ENCODE measurements at regions not wholly inside any gene's neighbourhood (a gene's known extent, or its start where the extent isn't known, plus 50 kb on each side); places are given as distances from the start of the nearest gene placed in this dataset.

DNA sequence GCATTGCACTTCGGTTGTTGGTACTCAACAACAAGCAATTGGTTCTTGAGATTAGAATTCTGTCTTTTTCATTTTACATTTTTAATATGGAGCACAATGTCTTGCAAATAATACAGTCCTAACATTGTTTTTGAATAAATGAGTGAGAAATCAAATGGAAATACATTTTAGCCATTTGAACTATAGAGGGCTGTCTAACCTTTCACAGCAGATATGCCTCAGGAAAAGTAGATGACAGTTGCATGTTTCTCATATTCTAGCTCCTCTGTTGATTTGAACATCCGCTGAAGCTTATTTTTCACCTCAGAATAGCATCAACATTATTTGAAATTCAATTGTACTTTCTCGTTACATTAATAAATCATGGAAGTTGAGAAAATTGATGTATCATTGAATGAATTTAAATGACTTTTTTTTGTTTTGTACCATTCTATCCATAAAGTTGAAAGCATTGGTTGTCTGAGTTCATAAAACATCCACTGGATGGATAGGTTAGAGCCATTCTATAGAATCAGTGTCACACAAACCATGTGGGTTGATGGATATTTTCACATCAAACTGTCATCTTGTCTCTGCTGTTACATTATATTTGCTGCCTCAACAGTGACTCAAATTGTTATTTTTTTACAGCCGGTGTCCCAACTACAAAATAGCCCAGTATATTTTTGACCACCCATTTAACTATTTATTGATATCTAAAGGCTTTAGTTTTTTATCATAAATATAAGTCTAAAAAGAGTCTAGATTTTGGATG lies 928.3 kb downstream of the NSUN3 start:
- no peak for DNase-seq (ENCODE audit: low spot score)
- Mint-ChIP-seq H3K9me3 (no peaks in the 10 kb centered on the region), H3K27ac (no peak overlapping the region), H3K4me3 (no peak overlapping the region), H3K4me1 (no peaks in the 10 kb centered on the region), H3K36me3 (no peaks in the 10 kb centered on the region), H3K27me3 (ENCODE audit: insufficient read depth, low read depth) (no peaks in the 10 kb centered on the region)
- Histone ChIP-seq H4K20me1 (ENCODE audit: low read depth) (no peaks in the 10 kb centered on the region), H2AFZ (replicated peaks) (no peak overlapping the region), H3K9ac (no peak overlapping the region), H3K27ac (no peak overlapping the region), H3K36me3 (no peaks in the 10 kb centered on the region), H3K79me2 (ENCODE audit: low read depth) (no peaks in the 10 kb centered on the region), H3K4me1 (no peaks in the 10 kb centered on the region), H3K4me3 (no peak overlapping the region), H3K27me3 (no peaks in the 10 kb centered on the region), H3F3A (ENCODE audit: low read depth) (no peaks in the 10 kb centered on the region), H3K4me2 (no peak overlapping the region), H3K9me3 (ENCODE audit: low read depth) (no peaks in the 10 kb centered on the region)
- TF ChIP-seq, protein P1, sequence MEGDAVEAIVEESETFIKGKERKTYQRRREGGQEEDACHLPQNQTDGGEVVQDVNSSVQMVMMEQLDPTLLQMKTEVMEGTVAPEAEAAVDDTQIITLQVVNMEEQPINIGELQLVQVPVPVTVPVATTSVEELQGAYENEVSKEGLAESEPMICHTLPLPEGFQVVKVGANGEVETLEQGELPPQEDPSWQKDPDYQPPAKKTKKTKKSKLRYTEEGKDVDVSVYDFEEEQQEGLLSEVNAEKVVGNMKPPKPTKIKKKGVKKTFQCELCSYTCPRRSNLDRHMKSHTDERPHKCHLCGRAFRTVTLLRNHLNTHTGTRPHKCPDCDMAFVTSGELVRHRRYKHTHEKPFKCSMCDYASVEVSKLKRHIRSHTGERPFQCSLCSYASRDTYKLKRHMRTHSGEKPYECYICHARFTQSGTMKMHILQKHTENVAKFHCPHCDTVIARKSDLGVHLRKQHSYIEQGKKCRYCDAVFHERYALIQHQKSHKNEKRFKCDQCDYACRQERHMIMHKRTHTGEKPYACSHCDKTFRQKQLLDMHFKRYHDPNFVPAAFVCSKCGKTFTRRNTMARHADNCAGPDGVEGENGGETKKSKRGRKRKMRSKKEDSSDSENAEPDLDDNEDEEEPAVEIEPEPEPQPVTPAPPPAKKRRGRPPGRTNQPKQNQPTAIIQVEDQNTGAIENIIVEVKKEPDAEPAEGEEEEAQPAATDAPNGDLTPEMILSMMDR (IDR thresholded peaks at IDR 0.05): no peak
- TF ChIP-seq EZH2 (IDR thresholded peaks at IDR 0.05): no peak
- TF ChIP-seq EZH2phosphoT487 (IDR thresholded peaks at IDR 0.05): no peak

GRCh38 chr3:94996743-94997142 lies 933.9 kb downstream of the NSUN3 start:
- no peaks in the 10 kb centered on the region for H3F3A ChIP-seq (ENCODE audit: low read depth)
- H4K20me1 ChIP-seq (ENCODE audit: low read depth): no peaks in the 10 kb centered on the region
- H3K9ac ChIP-seq: no peak overlapping the region

DNA sequence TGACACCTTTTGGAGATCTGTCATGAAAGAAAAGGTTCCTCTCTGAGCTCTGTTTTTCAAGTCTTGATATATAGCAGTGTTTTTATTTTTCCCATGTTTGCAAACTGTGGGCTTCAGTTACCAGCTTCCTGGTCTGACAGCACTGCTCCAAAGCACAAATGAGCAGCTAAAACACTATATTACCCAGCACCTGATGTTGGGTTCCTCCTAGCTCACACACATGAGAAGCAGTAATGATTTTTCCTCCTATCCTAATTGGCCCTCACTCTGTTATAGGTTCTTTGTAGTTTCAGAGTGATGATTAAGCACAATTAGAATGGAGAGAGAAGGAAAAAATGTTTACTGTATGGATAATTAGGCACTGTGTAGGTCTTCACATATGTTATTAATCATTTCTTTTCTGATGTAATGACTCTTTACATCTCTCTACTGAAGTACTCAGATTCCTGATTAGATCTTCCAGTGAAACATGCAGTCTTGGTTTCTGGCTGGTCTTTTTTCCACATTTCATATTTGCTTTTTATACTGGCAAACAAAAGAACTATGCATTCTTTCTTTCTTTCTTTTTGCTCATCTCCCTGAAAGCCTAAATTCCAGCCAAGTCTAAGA lies 939.7 kb downstream of the NSUN3 start:
- H3K27ac Mint-ChIP-seq: no peak overlapping the region
- Histone ChIP-seq H3K36me3 (no peaks in the 10 kb centered on the region), H3K79me2 (ENCODE audit: low read depth) (no peaks in the 10 kb centered on the region), H3K27ac (no peak overlapping the region), H4K20me1 (ENCODE audit: low read depth) (no peaks in the 10 kb centered on the region), H3K9me3 (ENCODE audit: low read depth) (no peaks in the 10 kb centered on the region), H3K4me2 (no peak overlapping the region), H3F3A (ENCODE audit: low read depth) (no peaks in the 10 kb centered on the region), H3K4me1 (no peaks in the 10 kb centered on the region), H2AFZ (replicated peaks) (no peak overlapping the region), H3K4me3 (no peak overlapping the region), H3K27me3 (no peaks in the 10 kb centered on the region), H3K9ac (no peak overlapping the region)
- no peaks in the 10 kb centered on the region for H3K9me3 Mint-ChIP-seq
- H3K27me3 Mint-ChIP-seq (ENCODE audit: insufficient read depth, low read depth): peaks cover 4% of the 10 kb centered on the region
- no peaks in the 10 kb centered on the region for H3K4me1 Mint-ChIP-seq
- DNase-seq (ENCODE audit: low spot score): no peak
- TF ChIP-seq, protein P1 (IDR thresholded peaks at IDR 0.05): no peak
- TF ChIP-seq EZH2phosphoT487 (IDR thresholded peaks at IDR 0.05) (no peak), EZH2 (IDR thresholded peaks at IDR 0.05) (no peak)
- H3K4me3 Mint-ChIP-seq: no peak overlapping the region
- H3K36me3 Mint-ChIP-seq: no peaks in the 10 kb centered on the region

More at GRCh38 chr3:94996743-94997142, 933.9 kb downstream of the NSUN3 start:
- H2AFZ ChIP-seq (replicated peaks): no peak overlapping the region
- Mint-ChIP-seq H3K36me3 (no peaks in the 10 kb centered on the region), H3K27me3 (ENCODE audit: insufficient read depth, low read depth) (peaks cover 4% of the 10 kb centered on the region), H3K9me3 (no peaks in the 10 kb centered on the region), H3K4me1 (no peaks in the 10 kb centered on the region), H3K27ac (no peak overlapping the region), H3K4me3 (no peak overlapping the region)
- no peaks in the 10 kb centered on the region for H3K9me3 ChIP-seq (ENCODE audit: low read depth)
- H3K79me2 ChIP-seq (ENCODE audit: low read depth): no peaks in the 10 kb centered on the region
- no peak overlapping the region for H3K4me2 ChIP-seq
- no peak for DNase-seq (ENCODE audit: low spot score)
- no peak for TF ChIP-seq EZH2phosphoT487 (IDR thresholded peaks at IDR 0.05)
- TF ChIP-seq EZH2 (IDR thresholded peaks at IDR 0.05): no peak
- TF ChIP-seq, protein P1 (IDR thresholded peaks at IDR 0.05): no peak
- H3K4me3 ChIP-seq: no peak overlapping the region
- H3K27ac ChIP-seq: no peak overlapping the region
- no peaks in the 10 kb centered on the region for H3K27me3 ChIP-seq
- H3K4me1 ChIP-seq: no peaks in the 10 kb centered on the region
- H3K36me3 ChIP-seq: no peaks in the 10 kb centered on the region

Data from neural progenitor cell (in vitro differentiated cells).